Neural cell (in vitro differentiated cells): ENCODE measurements at regions not wholly inside any gene's neighbourhood (a gene's known extent, or its start where the extent isn't known, plus 50 kb on each side); places are given as distances from the start of the nearest gene placed in this dataset.

Experiments
- CTCF ChIP-seq: fragments of 450-650 bp; IDR thresholded peaks from 2 replicates; pipeline ENCODE4 v1.5.1; 2014; ENCODE audit warnings: antibody characterized with exemption, mild to moderate bottlenecking, moderate library complexity; ENCODE audit not compliant: poor library complexity, severe bottlenecking
- POLR2AphosphoS5 ChIP-seq: IDR thresholded peaks from 2 replicates; pipeline ENCODE4 v1.6.1; 2012
- RAD21 ChIP-seq: fragments of 450-650 bp; conservative IDR thresholded peaks from 2 replicates; pipeline ENCODE4 v1.6.1; 2014; ENCODE audit warnings: antibody characterized with exemption, mild to moderate bottlenecking, moderate library complexity

GRCh38 chr2:193584522-193584938 is 1389.8 kb upstream of the TMEFF2 start:
- TF ChIP-seq CTCF: peak; percentile 34
- TF ChIP-seq POLR2AphosphoS5: no peak
- TF ChIP-seq RAD21: peak; percentile 32
